Uterus (tissue), 3 donors: ENCODE measurements at regions not wholly inside any gene's neighbourhood (a gene's known extent, or its start where the extent isn't known, plus 50 kb on each side); places are given as distances from the start of the nearest gene placed in this dataset.
A peak's percentile ranks its signal among the peaks of the same experiment; 100 is the strongest.

ENCODE experiments used
- DNase-seq, 2 donors: peaks; one replicate each; pipeline ENCODE4 v3.0.0-alpha.2; 2019 to 2020
- H3K27ac ChIP-seq, 2 donors: fragments of 200-600 bp; sonication (generic); 1 replicate in 1 of 2; 2 replicates in 1 of 2; pipeline ENCODE4 v1.5.1; 2016 to 2018
- H3K27me3 ChIP-seq, 2 donors: fragments of 200-600 bp; sonication (generic); one replicate each; pipeline ENCODE4 v1.5.1; 2018 to 2019; ENCODE audit warnings: control low read depth in 1 of 2
- H3K36me3 ChIP-seq, 2 donors: fragments of 200-600 bp; sonication (generic); one replicate each; pipeline ENCODE4 v1.5.1; 2019; ENCODE audit warnings: control low read depth in 1 of 2
- H3K4me1 ChIP-seq, 2 donors: fragments of 200-600 bp; sonication (generic); one replicate each; pipeline ENCODE4 v1.5.1; 2018 to 2019; ENCODE audit warnings: control low read depth in 1 of 2
- H3K4me3 ChIP-seq, 2 donors: fragments of 200-600 bp; sonication (generic); 1 replicate in 1 of 2; 2 replicates in 1 of 2; pipeline ENCODE4 v1.5.1; 2018 to 2019; ENCODE audit warnings: mild to moderate bottlenecking in 1 of 2
- H3K9me3 ChIP-seq, 2 donors: fragments of 200-600 bp; sonication (generic); one replicate each; pipeline ENCODE4 v1.5.1; 2019; ENCODE audit warnings: control low read depth in 1 of 2
- CTCF ChIP-seq, 4 experiments: fragments of 200-600 bp in 2 of 4; fragments of 450-650 bp in 2 of 4; sonication (generic) in 2 of 4; IDR thresholded peaks; one replicate each; pipeline ENCODE4 v1.5.1; 2016 to 2019; ENCODE audit warnings: antibody characterized with exemption in 4 of 4, mild to moderate bottlenecking in 2 of 4, moderate library complexity in 1 of 4
- POLR2A ChIP-seq, 2 donors: fragments of 450-650 bp; IDR thresholded peaks; one replicate each; pipeline ENCODE4 v1.6.1; 2016; ENCODE audit warnings: antibody characterized with exemption in 2 of 2, mild to moderate bottlenecking in 1 of 2, moderate library complexity in 1 of 2
- intact Hi-C: fragments of 100-400 bp; cut with DNase I; formaldehyde crosslinking; loops from one replicate; pipeline ENCODE4 v1.15.1; 2023; ENCODE audit warnings: low total_unique reads
- donor health status: DM: yes; HTN: yes; CAD: no.

- Histone ChIP-seq H3K27me3 (no peaks in the 10 kb centered on the region), H3K36me3 (no peaks in the 10 kb centered on the region), H3K4me1 (no peaks in the 10 kb centered on the region), H3K27ac (no peak overlapping the region), H3K4me3 (no peak overlapping the region), H3K9me3 (no peaks in the 10 kb centered on the region)
- intact Hi-C loops, result no loop called here
- TF ChIP-seq CTCF (IDR thresholded peaks at IDR 0.05), result no peak
- no peak for TF ChIP-seq POLR2A (IDR thresholded peaks at IDR 0.05)
- no peak for DNase-seq
Observed at GRCh38 chr2:226429476-226429875, 370.1 kb downstream of the IRS1 start.

GRCh38 chr2:226427538-226428307 is 371.9 kb downstream of the IRS1 start:
- H3K4me3 ChIP-seq, result no peak overlapping the region
- H3K9me3 ChIP-seq, result no peaks in the 10 kb centered on the region
- no peak overlapping the region for H3K27ac ChIP-seq
- H3K4me1 ChIP-seq, result no peaks in the 10 kb centered on the region
- TF ChIP-seq POLR2A (IDR thresholded peaks at IDR 0.05) (no peak), CTCF (IDR thresholded peaks at IDR 0.05) (no peak)
- no peak for DNase-seq
- no peaks in the 10 kb centered on the region for H3K36me3 ChIP-seq
- H3K27me3 ChIP-seq, result no peaks in the 10 kb centered on the region
- intact Hi-C loops, result no loop called here

GRCh38 chr2:226426292-226426736 is 373.3 kb downstream of the IRS1 start:
- TF ChIP-seq CTCF (IDR thresholded peaks at IDR 0.05), result no peak
- no peak for TF ChIP-seq POLR2A (IDR thresholded peaks at IDR 0.05)
- no peak overlapping the region for H3K27ac ChIP-seq
- no peaks in the 10 kb centered on the region for H3K27me3 ChIP-seq
- no peaks in the 10 kb centered on the region for H3K36me3 ChIP-seq
- DNase-seq, result no peak
- H3K4me1 ChIP-seq, result no peaks in the 10 kb centered on the region
- H3K9me3 ChIP-seq, result no peaks in the 10 kb centered on the region
- intact Hi-C loops, result no loop called here
- H3K4me3 ChIP-seq, result no peak overlapping the region

GRCh38 chr2:226424971-226425370 is 374.6 kb downstream of the IRS1 start:
- no peaks in the 10 kb centered on the region for H3K9me3 ChIP-seq
- no peak overlapping the region for H3K4me3 ChIP-seq
- no peaks in the 10 kb centered on the region for H3K36me3 ChIP-seq
- no peak for TF ChIP-seq POLR2A (IDR thresholded peaks at IDR 0.05)
- TF ChIP-seq CTCF (IDR thresholded peaks at IDR 0.05), result no peak
- no peak overlapping the region for H3K27ac ChIP-seq
- DNase-seq, result no peak
- intact Hi-C loops, result no loop called here
- no peaks in the 10 kb centered on the region for H3K4me1 ChIP-seq
- H3K27me3 ChIP-seq, result no peaks in the 10 kb centered on the region

GRCh38 chr2:226423498-226423960 is 376.1 kb downstream of the IRS1 start:
- Histone ChIP-seq H3K36me3 (no peaks in the 10 kb centered on the region), H3K9me3 (no peaks in the 10 kb centered on the region), H3K4me3 (no peak overlapping the region), H3K27me3 (no peaks in the 10 kb centered on the region), H3K27ac (no peak overlapping the region), H3K4me1 (no peaks in the 10 kb centered on the region)
- intact Hi-C loops, result no loop called here
- DNase-seq, result peak in 1 of 2 donors; percentile 21
- TF ChIP-seq POLR2A (IDR thresholded peaks at IDR 0.05) (no peak), CTCF (IDR thresholded peaks at IDR 0.05) (no peak)
